ENCODE measurements at regions not wholly inside any gene's neighbourhood (a gene's known extent, or its start where the extent isn't known, plus 50 kb on each side); places are given as distances from the start of the nearest gene placed in this dataset.

- Histone ChIP-seq H3K9ac (ENCODE audit: extremely low read depth, low read length, poor library complexity, severe bottlenecking) (no peak overlapping the region), H3K4me3 (ENCODE audit: low read length) (no peak overlapping the region), H3K4me1 (ENCODE audit: control insufficient read depth, insufficient read depth, low read length) (no peaks in the 10 kb centered on the region), H3K9me3 (ENCODE audit: control insufficient read depth, low read length) (no peaks in the 10 kb centered on the region), H3K36me3 (ENCODE audit: control insufficient read depth, insufficient read depth, low read length) (no peaks in the 10 kb centered on the region), H3K27me3 (ENCODE audit: control insufficient read depth, insufficient read depth, low read length, poor library complexity, severe bottlenecking) (peaks cover 14% of the 10 kb centered on the region), H3K27ac (ENCODE audit: low read depth, low read length) (no peak overlapping the region)
- H3K27ac Mint-ChIP-seq = no peak overlapping the region
- TF ChIP-seq, protein P1, sequence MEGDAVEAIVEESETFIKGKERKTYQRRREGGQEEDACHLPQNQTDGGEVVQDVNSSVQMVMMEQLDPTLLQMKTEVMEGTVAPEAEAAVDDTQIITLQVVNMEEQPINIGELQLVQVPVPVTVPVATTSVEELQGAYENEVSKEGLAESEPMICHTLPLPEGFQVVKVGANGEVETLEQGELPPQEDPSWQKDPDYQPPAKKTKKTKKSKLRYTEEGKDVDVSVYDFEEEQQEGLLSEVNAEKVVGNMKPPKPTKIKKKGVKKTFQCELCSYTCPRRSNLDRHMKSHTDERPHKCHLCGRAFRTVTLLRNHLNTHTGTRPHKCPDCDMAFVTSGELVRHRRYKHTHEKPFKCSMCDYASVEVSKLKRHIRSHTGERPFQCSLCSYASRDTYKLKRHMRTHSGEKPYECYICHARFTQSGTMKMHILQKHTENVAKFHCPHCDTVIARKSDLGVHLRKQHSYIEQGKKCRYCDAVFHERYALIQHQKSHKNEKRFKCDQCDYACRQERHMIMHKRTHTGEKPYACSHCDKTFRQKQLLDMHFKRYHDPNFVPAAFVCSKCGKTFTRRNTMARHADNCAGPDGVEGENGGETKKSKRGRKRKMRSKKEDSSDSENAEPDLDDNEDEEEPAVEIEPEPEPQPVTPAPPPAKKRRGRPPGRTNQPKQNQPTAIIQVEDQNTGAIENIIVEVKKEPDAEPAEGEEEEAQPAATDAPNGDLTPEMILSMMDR (conservative IDR thresholded peaks at IDR 0.05) = no peak
- DNase-seq = no peak
- WGBS, 2 experiments (ENCODE audit: insufficient coverage in 1 of 2, insufficient read length in 1 of 2) = 89 to 95% methylated on average over 5 of the region's 5 CpGs
- H3K4me3 Mint-ChIP-seq = no peak overlapping the region
- peaks cover 13% of the 10 kb centered on the region for H3K4me1 Mint-ChIP-seq
- no peaks in the 10 kb centered on the region for H3K36me3 Mint-ChIP-seq (ENCODE audit: low read depth)
- H3K9me3 Mint-ChIP-seq = no peaks in the 10 kb centered on the region
- H3K27me3 Mint-ChIP-seq (ENCODE audit: insufficient read depth) = peaks cover 19% of the 10 kb centered on the region
Observed at GRCh38 chr2:16747257-16747656, 81.6 kb upstream of the CYRIA start.

GRCh38 chr2:16746833-16747232 is 81.2 kb upstream of the CYRIA start:
- Mint-ChIP-seq H3K9me3 (no peaks in the 10 kb centered on the region), H3K36me3 (ENCODE audit: low read depth) (no peaks in the 10 kb centered on the region), H3K27ac (no peak overlapping the region), H3K27me3 (ENCODE audit: insufficient read depth) (peaks cover 19% of the 10 kb centered on the region), H3K4me1 (peaks cover 13% of the 10 kb centered on the region), H3K4me3 (no peak overlapping the region)
- H3K27me3 ChIP-seq (ENCODE audit: control insufficient read depth, insufficient read depth, low read length, poor library complexity, severe bottlenecking) = peaks cover 14% of the 10 kb centered on the region
- no peaks in the 10 kb centered on the region for H3K36me3 ChIP-seq (ENCODE audit: control insufficient read depth, insufficient read depth, low read length)
- H3K9ac ChIP-seq (ENCODE audit: extremely low read depth, low read length, poor library complexity, severe bottlenecking) = no peak overlapping the region
- DNase-seq = no peak
- TF ChIP-seq, protein P1 (conservative IDR thresholded peaks at IDR 0.05) = no peak
- WGBS, 2 experiments (ENCODE audit: insufficient coverage in 1 of 2, insufficient read length in 1 of 2) = 84 to 92% methylated on average over 3 of the region's 3 CpGs
- no peak overlapping the region for H3K4me3 ChIP-seq (ENCODE audit: low read length)
- H3K4me1 ChIP-seq (ENCODE audit: control insufficient read depth, insufficient read depth, low read length) = no peaks in the 10 kb centered on the region
- no peak overlapping the region for H3K27ac ChIP-seq (ENCODE audit: low read depth, low read length)
- no peaks in the 10 kb centered on the region for H3K9me3 ChIP-seq (ENCODE audit: control insufficient read depth, low read length)

- no peak overlapping the region for H3K4me3 Mint-ChIP-seq
- no peaks in the 10 kb centered on the region for H3K36me3 Mint-ChIP-seq (ENCODE audit: low read depth)
- no peak overlapping the region for H3K27ac ChIP-seq (ENCODE audit: low read depth, low read length)
- peaks cover 13% of the 10 kb centered on the region for H3K4me1 Mint-ChIP-seq
- H3K27me3 Mint-ChIP-seq (ENCODE audit: insufficient read depth) = peaks cover 19% of the 10 kb centered on the region
- 84 to 92% methylated on average over 3 to 4 of the region's 4 CpGs for WGBS, 2 experiments (ENCODE audit: insufficient coverage in 1 of 2, insufficient read length in 1 of 2)
- TF ChIP-seq, protein P1 (conservative IDR thresholded peaks at IDR 0.05) = no peak
- H3K4me1 ChIP-seq (ENCODE audit: control insufficient read depth, insufficient read depth, low read length) = no peaks in the 10 kb centered on the region
- no peaks in the 10 kb centered on the region for H3K9me3 ChIP-seq (ENCODE audit: control insufficient read depth, low read length)
- H3K4me3 ChIP-seq (ENCODE audit: low read length) = no peak overlapping the region
- no peaks in the 10 kb centered on the region for H3K9me3 Mint-ChIP-seq
- H3K27me3 ChIP-seq (ENCODE audit: control insufficient read depth, insufficient read depth, low read length, poor library complexity, severe bottlenecking) = peaks cover 14% of the 10 kb centered on the region
- H3K36me3 ChIP-seq (ENCODE audit: control insufficient read depth, insufficient read depth, low read length) = no peaks in the 10 kb centered on the region
- DNase-seq = no peak
- H3K27ac Mint-ChIP-seq = no peak overlapping the region
- no peak overlapping the region for H3K9ac ChIP-seq (ENCODE audit: extremely low read depth, low read length, poor library complexity, severe bottlenecking)
Observed at GRCh38 chr2:16746329-16746728, 80.7 kb upstream of the CYRIA start.

Data from endodermal cell (in vitro differentiated cells).